GM12874 (cell line): ENCODE measurements at regions not wholly inside any gene's neighbourhood (a gene's known extent, or its start where the extent isn't known, plus 50 kb on each side); places are given as distances from the start of the nearest gene placed in this dataset.
A peak's percentile ranks its signal among the peaks of the same experiment; 100 is the strongest.

Experiments used
- CTCF ChIP-seq: IDR thresholded peaks from 2 replicates; pipeline ENCODE4 v1.5.1; 2011; ENCODE audit warnings: low read depth, mild to moderate bottlenecking, control low read depth, low read length, moderate library complexity; ENCODE audit not compliant: insufficient read depth

DNA sequence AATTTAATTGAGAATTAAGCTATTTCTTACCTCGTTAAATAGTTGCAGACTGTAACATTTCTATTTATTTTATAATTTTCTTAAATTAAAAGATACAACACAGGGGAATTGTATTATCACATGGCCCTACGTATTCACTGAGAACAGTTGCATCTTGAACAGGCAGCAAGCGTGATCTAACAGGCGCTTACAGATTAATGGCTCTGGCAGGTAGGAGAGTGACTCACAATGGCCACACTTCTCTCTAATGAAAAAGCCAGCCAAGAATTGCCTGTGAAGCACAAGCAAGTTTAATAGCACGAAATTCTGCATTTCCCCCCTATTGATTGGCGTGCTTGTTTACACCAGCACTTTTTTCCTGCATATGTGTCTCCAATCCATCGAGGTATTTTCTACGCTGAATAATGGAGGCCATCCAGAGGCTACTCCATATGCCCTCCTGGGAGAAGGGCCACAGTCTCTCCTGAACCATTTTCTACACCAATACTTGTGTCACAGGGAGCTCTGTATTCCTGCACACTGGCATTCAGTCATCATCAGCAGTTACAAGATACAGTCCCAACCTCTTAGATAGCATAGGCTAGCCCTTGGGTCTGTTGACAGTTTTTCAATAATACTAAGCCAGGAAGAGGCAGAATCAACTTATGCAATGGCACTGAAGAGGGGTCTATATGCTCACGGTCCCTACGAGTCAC is 150.6 kb upstream of the PLD5 start:
- TF ChIP-seq CTCF, result no peak

- TF ChIP-seq CTCF, result no peak
These were observed 149.2 kb upstream of the PLD5 start for GRCh38 chr1:242673652-242674051.

DNA sequence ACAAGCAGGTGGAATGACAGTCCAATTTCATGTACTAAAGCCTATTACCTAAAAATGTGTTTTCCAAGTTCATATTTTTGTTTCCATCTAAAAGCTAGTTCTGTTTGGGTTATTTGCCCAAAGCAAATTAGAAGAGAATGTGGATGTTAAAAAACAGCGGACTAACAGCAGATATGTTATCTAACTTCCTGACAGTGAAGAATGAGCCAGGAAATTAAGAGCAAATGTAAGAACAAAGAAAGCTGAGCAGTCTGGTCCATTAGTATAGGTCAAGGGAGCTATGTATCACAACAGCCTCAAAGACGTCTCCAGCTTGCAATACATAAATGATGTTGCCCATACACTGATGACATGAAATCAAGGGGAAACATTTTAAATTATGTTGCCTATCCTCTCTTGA is 145.5 kb upstream of the PLD5 start:
- TF ChIP-seq CTCF, result no peak

DNA sequence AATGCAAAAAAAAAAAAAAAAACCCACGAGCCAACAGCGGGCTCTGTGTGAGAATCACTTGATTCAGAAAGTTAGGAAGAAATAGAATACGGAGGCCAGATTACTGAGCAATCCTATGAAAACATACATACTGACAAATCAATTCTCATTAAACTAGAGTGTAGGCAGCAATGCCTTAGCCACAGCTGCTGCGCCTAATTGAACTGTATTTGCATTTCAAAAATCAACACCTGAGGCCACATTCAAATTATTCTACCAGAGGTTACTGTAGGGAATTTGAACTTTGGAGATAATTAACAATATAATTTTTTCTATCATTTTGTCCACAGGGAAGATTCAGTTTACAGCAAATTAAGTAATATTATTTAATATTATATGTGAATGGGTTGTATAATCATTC is 138.4 kb upstream of the PLD5 start:
- no peak for TF ChIP-seq CTCF

GRCh38 chr1:242651817-242652216 is 127.3 kb upstream of the PLD5 start:
- peak; percentile 53; the same call in 1 of the 2 replicates for TF ChIP-seq CTCF

GRCh38 chr1:242641461-242641860 is 117.0 kb upstream of the PLD5 start:
- TF ChIP-seq CTCF, result no peak

- no peak for TF ChIP-seq CTCF
These were observed 114.6 kb upstream of the PLD5 start for GRCh38 chr1:242639104-242639503.

DNA sequence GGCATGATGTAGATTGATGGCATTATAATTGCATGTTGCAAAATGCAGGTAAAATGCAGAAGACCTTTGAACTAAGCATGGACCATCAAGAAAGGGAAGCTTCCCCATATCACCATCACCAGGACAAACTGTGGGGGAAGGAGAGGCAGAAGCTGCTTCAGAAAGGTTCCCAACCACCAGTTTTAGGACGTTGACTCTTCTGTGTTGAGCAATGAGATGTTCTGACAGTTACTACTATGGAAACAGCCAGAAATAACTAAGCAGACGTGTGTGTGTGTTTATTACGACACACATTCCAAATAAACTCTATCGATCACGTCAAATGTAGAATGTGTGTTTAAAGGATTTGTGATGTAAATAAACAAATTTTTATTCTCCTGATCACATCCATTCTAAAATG is 110.2 kb upstream of the PLD5 start:
- no peak for TF ChIP-seq CTCF
